K562 (cell line): ENCODE measurements at regions not wholly inside any gene's neighbourhood (a gene's known extent, or its start where the extent isn't known, plus 50 kb on each side); places are given as distances from the start of the nearest gene placed in this dataset.

Source experiments
- CTCF ChIP-seq, 3 experiments: IDR thresholded peaks in 2 of 3; conservative IDR thresholded peaks in 1 of 3; 2 replicates each; pipeline ENCODE4 v1.5.1; 2011 to 2012; ENCODE audit warnings: low read length in 3 of 3, mild to moderate bottlenecking in 3 of 3, control low read depth in 2 of 3, improper control_type of control experiment in 1 of 3, inconsistent platforms in 1 of 3, low read depth in 1 of 3, mixed read lengths in 1 of 3, moderate library complexity in 1 of 3; ENCODE audit not compliant: insufficient read depth in 2 of 3
- PRPF4 ChIP-seq: fragments of 200-400 bp; formaldehyde crosslinking; IDR thresholded peaks from one replicate; pipeline ENCODE4 v1.6.1; 2017; ENCODE audit warnings: low read length, low read depth, mild to moderate bottlenecking; ENCODE audit not compliant: insufficient read depth, poor library complexity, severe bottlenecking
- TCF7L2 ChIP-seq: fragments of 150-350 bp; IDR thresholded peaks from 2 replicates; pipeline ENCODE4 v1.6.1; 2016; ENCODE audit warnings: low read depth, mild to moderate bottlenecking, low read length, moderate library complexity
- TFAM ChIP-seq: fragments of 250-450 bp; sonication (Bioruptor Pico); conservative IDR thresholded peaks from 2 replicates; pipeline ENCODE4 v1.5.0; 2021; ENCODE audit warnings: mild to moderate bottlenecking, moderate library complexity
- ZNF644 ChIP-seq: fragments of 200-800 bp; sonication (Bioruptor generic); IDR thresholded peaks from 2 replicates; pipeline ENCODE4 v1.6.1; 2016; ENCODE audit warnings: low read depth, missing genetic modification characterization, missing compliant biosample characterization

- TF ChIP-seq CTCF (IDR thresholded peaks at IDR 0.05 in 2 of 3, conservative IDR thresholded peaks at IDR 0.05 in 1 of 3; ENCODE audit: insufficient read depth in 2 of 3, low read depth in 1 of 3, low read length in 3 of 3) (no peak), ZNF644 (tag) (no peak), PRPF4 (no peak), TCF7L2 (no peak), TFAM (CRISPR knock-in tag) (no peak)
These were observed 112.1 kb upstream of the FOXF1 start for GRCh38 chr16:86398201-86398600.
